Lung (tissue), 11 donors: ENCODE measurements at regions not wholly inside any gene's neighbourhood (a gene's known extent, or its start where the extent isn't known, plus 50 kb on each side); places are given as distances from the start of the nearest gene placed in this dataset.

ENCODE experiments used
- ATAC-seq: fragments of 200-7000 bp; cut with Tn5 transposase; one replicate; pipeline ENCODE4 v1.9.1; 2020; ENCODE audit warnings: moderate number of reproducible peaks; ENCODE audit not compliant: insufficient read depth, low FRiP score
- DNase-seq, 3 donors: peaks; one replicate each; pipeline ENCODE4 v3.0.0-alpha.2; 2013 to 2017
- H3K27ac ChIP-seq, 2 donors: one replicate each; pipeline ENCODE4 v1.5.1; 2013; ENCODE audit warnings: mild to moderate bottlenecking in 2 of 2, moderate library complexity in 2 of 2, control low read depth in 1 of 2, inconsistent platforms in 1 of 2, low read depth in 1 of 2, low read length in 1 of 2
- H3K27me3 ChIP-seq, 3 donors: one replicate each; pipeline ENCODE4 v1.5.1; 2013; ENCODE audit warnings: low read length in 2 of 3; ENCODE audit not compliant: control insufficient read depth in 3 of 3, insufficient read depth in 3 of 3
- H3K36me3 ChIP-seq, 4 donors: one replicate each; pipeline ENCODE4 v1.5.1; 2013; ENCODE audit warnings: low read length in 4 of 4, mild to moderate bottlenecking in 1 of 4, moderate library complexity in 1 of 4; ENCODE audit not compliant: control insufficient read depth in 4 of 4, insufficient read depth in 4 of 4
- H3K4me1 ChIP-seq, 5 donors: one replicate each; pipeline ENCODE4 v1.5.1; 2013; ENCODE audit warnings: low read length in 5 of 5, mild to moderate bottlenecking in 2 of 5, moderate library complexity in 1 of 5; ENCODE audit not compliant: control insufficient read depth in 5 of 5, insufficient read depth in 5 of 5
- H3K4me3 ChIP-seq: one replicate; pipeline ENCODE4 v1.5.1; 2013; ENCODE audit warnings: mild to moderate bottlenecking, control low read depth, moderate library complexity
- H3K9ac ChIP-seq, 2 donors: one replicate each; pipeline ENCODE4 v1.5.1; 2013; ENCODE audit warnings: low read length in 2 of 2, control low read depth in 1 of 2; ENCODE audit not compliant: insufficient read depth in 1 of 2
- H3K9me3 ChIP-seq, 4 donors: one replicate each; pipeline ENCODE4 v1.5.1; 2013; ENCODE audit warnings: low read length in 3 of 4, mild to moderate bottlenecking in 1 of 4, moderate library complexity in 1 of 4; ENCODE audit not compliant: control insufficient read depth in 4 of 4, insufficient read depth in 3 of 4
- WGBS, 2 donors: extraction: QIAGEN DNeasy Blood & Tissue Kit; methylation state at CpG; one replicate each; pipeline ENCODE4 v1.1.7; 2013; 5-methylcytosine and 5-hydroxymethylcytosine counted together
- TF ChIP-seq, protein P1 (sequence below): IDR thresholded peaks from 2 replicates; pipeline ENCODE4 v1.5.1; 2012; ENCODE audit warnings: mild to moderate bottlenecking; ENCODE audit errors: control extremely low read depth, extremely low read depth
- donor health status: control.
- donor health status: control.
- donor health status: Bipolar disorder and iron deficiency.
- donor health status: healthy.
- donor health status: DM: yes; HTN: yes; CAD: no.

DNA sequence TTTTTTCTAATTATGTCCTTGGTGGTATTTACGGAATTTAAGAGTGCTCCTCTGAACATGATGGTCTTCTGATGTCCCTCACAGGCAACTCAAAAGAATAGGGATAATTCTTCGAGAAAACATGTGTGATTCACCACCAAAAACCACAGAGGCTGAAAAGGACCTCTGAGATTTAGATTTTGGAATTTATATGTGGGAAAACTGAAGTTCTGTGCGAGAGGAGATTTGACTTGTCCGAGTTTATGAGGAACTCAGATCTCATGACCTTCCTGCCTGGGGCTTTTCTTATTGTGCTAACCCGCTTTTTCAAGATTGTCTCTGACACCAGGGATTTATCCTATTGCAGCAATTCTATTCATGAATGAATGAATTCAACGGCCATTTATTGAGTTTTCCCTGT lies 142.4 kb downstream of the FAM43A start:
- no peaks in the 10 kb centered on the region for H3K27me3 ChIP-seq
- TF ChIP-seq, protein P1, sequence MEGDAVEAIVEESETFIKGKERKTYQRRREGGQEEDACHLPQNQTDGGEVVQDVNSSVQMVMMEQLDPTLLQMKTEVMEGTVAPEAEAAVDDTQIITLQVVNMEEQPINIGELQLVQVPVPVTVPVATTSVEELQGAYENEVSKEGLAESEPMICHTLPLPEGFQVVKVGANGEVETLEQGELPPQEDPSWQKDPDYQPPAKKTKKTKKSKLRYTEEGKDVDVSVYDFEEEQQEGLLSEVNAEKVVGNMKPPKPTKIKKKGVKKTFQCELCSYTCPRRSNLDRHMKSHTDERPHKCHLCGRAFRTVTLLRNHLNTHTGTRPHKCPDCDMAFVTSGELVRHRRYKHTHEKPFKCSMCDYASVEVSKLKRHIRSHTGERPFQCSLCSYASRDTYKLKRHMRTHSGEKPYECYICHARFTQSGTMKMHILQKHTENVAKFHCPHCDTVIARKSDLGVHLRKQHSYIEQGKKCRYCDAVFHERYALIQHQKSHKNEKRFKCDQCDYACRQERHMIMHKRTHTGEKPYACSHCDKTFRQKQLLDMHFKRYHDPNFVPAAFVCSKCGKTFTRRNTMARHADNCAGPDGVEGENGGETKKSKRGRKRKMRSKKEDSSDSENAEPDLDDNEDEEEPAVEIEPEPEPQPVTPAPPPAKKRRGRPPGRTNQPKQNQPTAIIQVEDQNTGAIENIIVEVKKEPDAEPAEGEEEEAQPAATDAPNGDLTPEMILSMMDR = no peak
- no peak for ATAC-seq

DNA sequence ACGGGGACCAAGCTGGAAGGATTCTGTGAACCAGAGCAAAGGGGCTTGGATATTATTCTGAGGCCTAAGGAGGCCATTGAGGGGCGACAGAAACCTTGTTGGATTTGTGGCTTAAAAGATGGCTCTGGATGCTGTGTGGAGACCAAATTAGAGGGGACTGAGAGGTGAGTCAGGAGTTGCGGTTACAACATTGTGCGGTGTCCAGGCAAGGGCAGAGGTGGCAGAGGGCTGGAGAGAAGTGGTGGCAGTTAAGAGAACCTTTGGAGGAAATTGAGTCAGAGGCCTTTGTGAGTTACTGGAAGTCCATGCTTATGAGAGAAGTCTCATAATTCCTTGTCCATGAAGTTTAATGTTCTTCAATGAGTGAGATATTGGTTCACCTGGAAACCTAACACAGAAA lies 143.2 kb downstream of the FAM43A start:
- Histone ChIP-seq H3K27ac (no peak overlapping the region), H3K4me1 (no peaks in the 10 kb centered on the region), H3K9me3 (peaks cover 0 to 1% (median 0%) of the 10 kb centered on the region in 4 donors), H3K9ac (no peak overlapping the region), H3K4me3 (no peak overlapping the region), H3K27me3 (no peaks in the 10 kb centered on the region), H3K36me3 (no peaks in the 10 kb centered on the region)
- DNase-seq (no peak), ATAC-seq (no peak)
- 70 to 87% methylated on average over 4 of the region's 4 CpGs for WGBS, 2 donors
- TF ChIP-seq, protein P1 = no peak

More for the DNA sequence above, 142.4 kb downstream of the FAM43A start:
- Histone ChIP-seq H3K4me3 (no peak overlapping the region), H3K27ac (no peak overlapping the region), H3K9ac (no peak overlapping the region), H3K9me3 (peaks cover 0 to 1% (median 0%) of the 10 kb centered on the region in 4 donors), H3K4me1 (no peaks in the 10 kb centered on the region), H3K36me3 (no peaks in the 10 kb centered on the region)
- no peak for DNase-seq
- 90 to 91% methylated on average over 6 of the region's 6 CpGs for WGBS, 2 donors

DNA sequence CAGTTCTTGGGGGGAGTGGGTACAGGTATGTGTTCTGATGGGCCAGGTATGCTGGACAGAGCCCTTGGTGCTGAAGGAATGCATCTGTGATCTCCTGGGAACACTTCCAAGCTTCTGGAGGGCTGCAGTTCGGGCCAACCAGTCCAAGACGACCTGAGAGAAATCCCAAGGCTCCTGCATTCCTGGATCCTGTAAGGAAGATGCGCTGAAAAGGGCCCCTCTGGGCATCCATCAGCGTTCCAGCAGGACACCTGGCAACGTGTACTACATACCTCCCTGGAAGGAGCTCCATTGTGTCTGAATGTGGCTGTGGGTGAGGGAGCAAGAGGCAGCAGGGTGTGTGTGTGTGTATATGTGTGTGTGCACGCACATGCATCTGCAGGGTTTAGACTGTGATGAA lies 144.7 kb downstream of the FAM43A start:
- Histone ChIP-seq H3K9ac (no peak overlapping the region), H3K27ac (no peak overlapping the region), H3K27me3 (no peaks in the 10 kb centered on the region), H3K4me3 (no peak overlapping the region), H3K36me3 (no peaks in the 10 kb centered on the region), H3K4me1 (no peaks in the 10 kb centered on the region), H3K9me3 (no peaks in the 10 kb centered on the region)
- TF ChIP-seq, protein P1 = no peak
- no peak for ATAC-seq
- 72 to 83% methylated on average over 6 of the region's 6 CpGs for WGBS, 2 donors
- no peak for DNase-seq

DNA sequence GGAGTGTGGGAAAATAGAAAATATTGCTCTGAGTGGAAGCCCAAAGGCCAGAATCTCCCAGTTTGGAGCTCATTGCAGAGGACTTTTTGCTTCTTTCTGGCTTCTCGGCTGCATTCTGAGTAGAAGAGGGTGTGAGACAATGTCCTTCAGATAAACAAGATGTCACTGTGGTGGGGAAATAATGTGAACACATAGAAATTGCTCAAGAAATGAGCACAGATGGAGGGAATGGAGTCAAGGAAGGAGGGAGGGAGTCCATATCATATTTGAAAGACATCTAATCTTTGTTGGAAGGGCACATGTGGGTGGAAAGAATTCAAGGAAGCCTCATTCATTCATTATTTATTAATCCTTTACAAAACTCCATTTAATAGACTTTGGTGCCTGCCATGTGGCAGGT lies 145.3 kb downstream of the FAM43A start:
- no peak for DNase-seq
- Histone ChIP-seq H3K36me3 (no peaks in the 10 kb centered on the region), H3K9me3 (no peaks in the 10 kb centered on the region), H3K9ac (no peak overlapping the region), H3K27me3 (no peaks in the 10 kb centered on the region), H3K4me1 (no peaks in the 10 kb centered on the region), H3K4me3 (no peak overlapping the region), H3K27ac (no peak overlapping the region)
- 83 to 94% methylated on average over 1 of the region's 1 CpG for WGBS, 2 donors
- TF ChIP-seq, protein P1 = no peak
- no peak for ATAC-seq
